ENCODE measurements at regions not wholly inside any gene's neighbourhood (a gene's known extent, or its start where the extent isn't known, plus 50 kb on each side); places are given as distances from the start of the nearest gene placed in this dataset.

GRCh38 chr14:100972118-100972897 is 68.8 kb upstream of the RTL1 start:
- no peak for TF ChIP-seq IRF3 (IDR thresholded peaks at IDR 0.05; ENCODE audit: low read depth, low read length)
- no peak for TF ChIP-seq CTCF (IDR thresholded peaks at IDR 0.05)
- no peak for TF ChIP-seq FOXM1 (IDR thresholded peaks at IDR 0.05; ENCODE audit: low read depth)
- TF ChIP-seq RAD21 (IDR thresholded peaks at IDR 0.05; ENCODE audit: low read length), result no peak
- no peak for TF ChIP-seq EP300 (IDR thresholded peaks at IDR 0.05; ENCODE audit: borderline replicate concordance in 1 of 2, low read depth in 1 of 2, low read length in 1 of 2)
- TF ChIP-seq GABPA (IDR thresholded peaks at IDR 0.05; ENCODE audit: low read depth), result no peak
- TF ChIP-seq FOXJ3 (CRISPR knock-in tag; IDR thresholded peaks at IDR 0.05), result no peak
- TF ChIP-seq MEF2A (IDR thresholded peaks at IDR 0.05; ENCODE audit: borderline replicate concordance, low read depth), result no peak
- TF ChIP-seq NFIC (IDR thresholded peaks at IDR 0.05; ENCODE audit: borderline replicate concordance), result no peak
- no peak for TF ChIP-seq EZH2phosphoT487 (IDR thresholded peaks at IDR 0.05; ENCODE audit: borderline replicate concordance, low read depth)
- no peak for TF ChIP-seq RCOR1 (IDR thresholded peaks at IDR 0.05; ENCODE audit: low read length)
- no peak for TF ChIP-seq SIN3A (IDR thresholded peaks at IDR 0.05; ENCODE audit: borderline replicate concordance, low read depth, low read length)
- no peak for TF ChIP-seq GATA2 (CRISPR knock-in tag; IDR thresholded peaks at IDR 0.05)

Data from SK-N-SH (cell line).